Right lobe of liver (tissue), 4 donors: ENCODE measurements at regions not wholly inside any gene's neighbourhood (a gene's known extent, or its start where the extent isn't known, plus 50 kb on each side); places are given as distances from the start of the nearest gene placed in this dataset.

Experiments
- POLR2A ChIP-seq: fragments of 450-650 bp; IDR thresholded peaks from one replicate; pipeline ENCODE4 v1.6.1; 2017; ENCODE audit warnings: antibody characterized with exemption, mild to moderate bottlenecking
- TF ChIP-seq, protein P1 (sequence below), 4 donors: fragments of 200-600 bp in 3 of 4; fragments of 450-650 bp in 1 of 4; IDR thresholded peaks; one replicate each; pipeline versions ENCODE4 v1.5.1 to v1.8.0; 2016 to 2022; ENCODE audit warnings: antibody characterized with exemption in 4 of 4, mild to moderate bottlenecking in 2 of 4
- donor health status: DM: no; HTN: no; CAD: no.
- donor health status: DM: no; HTN: no; CAD: no.
- donor health status: DM: no; HTN: yes; CAD: no.

GRCh38 chr9:79911724-79912123, 340.0 kb downstream of the TLE4 start:
- TF ChIP-seq, protein P1, sequence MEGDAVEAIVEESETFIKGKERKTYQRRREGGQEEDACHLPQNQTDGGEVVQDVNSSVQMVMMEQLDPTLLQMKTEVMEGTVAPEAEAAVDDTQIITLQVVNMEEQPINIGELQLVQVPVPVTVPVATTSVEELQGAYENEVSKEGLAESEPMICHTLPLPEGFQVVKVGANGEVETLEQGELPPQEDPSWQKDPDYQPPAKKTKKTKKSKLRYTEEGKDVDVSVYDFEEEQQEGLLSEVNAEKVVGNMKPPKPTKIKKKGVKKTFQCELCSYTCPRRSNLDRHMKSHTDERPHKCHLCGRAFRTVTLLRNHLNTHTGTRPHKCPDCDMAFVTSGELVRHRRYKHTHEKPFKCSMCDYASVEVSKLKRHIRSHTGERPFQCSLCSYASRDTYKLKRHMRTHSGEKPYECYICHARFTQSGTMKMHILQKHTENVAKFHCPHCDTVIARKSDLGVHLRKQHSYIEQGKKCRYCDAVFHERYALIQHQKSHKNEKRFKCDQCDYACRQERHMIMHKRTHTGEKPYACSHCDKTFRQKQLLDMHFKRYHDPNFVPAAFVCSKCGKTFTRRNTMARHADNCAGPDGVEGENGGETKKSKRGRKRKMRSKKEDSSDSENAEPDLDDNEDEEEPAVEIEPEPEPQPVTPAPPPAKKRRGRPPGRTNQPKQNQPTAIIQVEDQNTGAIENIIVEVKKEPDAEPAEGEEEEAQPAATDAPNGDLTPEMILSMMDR (IDR thresholded peaks at IDR 0.05), result no peak
- no peak for TF ChIP-seq POLR2A
